Forelimb muscle (tissue), 1 donor: ENCODE measurements at regions not wholly inside any gene's neighbourhood (a gene's known extent, or its start where the extent isn't known, plus 50 kb on each side); places are given as distances from the start of the nearest gene placed in this dataset.
"Not testable (repeated sequence)": the region's sequence is repeated elsewhere in the genome, so short reads cannot be mapped to it uniquely, and the experiment has no call there.

Source experiments
- DNase-seq: peaks from one replicate; pipeline ENCODE4 v3.0.0-alpha.2; 2013; ENCODE audit warnings: low read depth

GRCh38 chr4:77306496-77306895, 149.5 kb downstream of the CCNG2 start:
- no peak for DNase-seq

DNA sequence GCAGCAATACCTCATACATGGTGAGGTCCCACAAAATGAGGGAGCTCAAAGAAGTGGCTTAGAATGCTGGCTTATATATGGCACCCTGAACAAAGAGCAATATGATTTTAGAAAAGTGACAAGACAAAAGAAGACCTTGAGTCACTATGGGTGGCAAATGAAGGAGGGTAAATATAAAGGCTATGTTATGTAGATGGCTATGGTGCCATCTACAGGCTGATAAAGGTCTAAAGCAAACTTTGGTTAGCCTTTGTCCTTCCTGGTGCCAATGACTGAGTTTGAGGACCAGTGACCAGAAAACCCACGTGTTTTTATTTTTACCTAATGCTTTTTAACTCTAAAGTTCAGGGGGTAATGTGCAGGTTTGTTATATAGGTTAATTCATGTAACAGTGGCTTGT, 151.8 kb downstream of the CCNG2 start:
- peak; percentile 4 for DNase-seq

GRCh38 chr4:77309496-77309895, 152.5 kb downstream of the CCNG2 start:
- DNase-seq, result no peak

- no peak for DNase-seq
Measured at GRCh38 chr4:77310931-77311330, 153.9 kb downstream of the CCNG2 start.

DNA sequence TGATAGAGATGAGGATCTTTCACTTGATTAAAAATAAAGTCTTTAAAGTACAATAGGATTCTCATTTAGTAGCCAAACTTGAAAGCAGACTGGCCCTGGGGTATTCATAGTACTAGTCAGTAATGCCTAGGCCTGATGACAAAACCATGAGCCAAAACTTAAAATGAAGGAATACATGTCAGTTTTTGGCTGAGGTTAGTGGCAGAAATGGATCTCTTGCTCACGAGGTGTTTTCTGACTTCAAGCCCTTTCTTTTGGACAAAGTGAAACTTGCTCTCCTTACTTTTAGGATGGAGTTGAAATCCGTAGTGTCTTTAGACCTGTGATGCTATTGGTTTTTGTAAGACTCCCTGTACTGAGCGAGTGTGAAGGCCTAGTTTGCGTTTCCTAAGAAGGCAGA, 157.7 kb downstream of the CCNG2 start:
- DNase-seq, result no peak

GRCh38 chr4:77327151-77327550, 170.1 kb downstream of the CCNG2 start:
- DNase-seq, result no peak

GRCh38 chr4:77332696-77333270, 175.8 kb downstream of the CCNG2 start:
- no peak for DNase-seq

DNA sequence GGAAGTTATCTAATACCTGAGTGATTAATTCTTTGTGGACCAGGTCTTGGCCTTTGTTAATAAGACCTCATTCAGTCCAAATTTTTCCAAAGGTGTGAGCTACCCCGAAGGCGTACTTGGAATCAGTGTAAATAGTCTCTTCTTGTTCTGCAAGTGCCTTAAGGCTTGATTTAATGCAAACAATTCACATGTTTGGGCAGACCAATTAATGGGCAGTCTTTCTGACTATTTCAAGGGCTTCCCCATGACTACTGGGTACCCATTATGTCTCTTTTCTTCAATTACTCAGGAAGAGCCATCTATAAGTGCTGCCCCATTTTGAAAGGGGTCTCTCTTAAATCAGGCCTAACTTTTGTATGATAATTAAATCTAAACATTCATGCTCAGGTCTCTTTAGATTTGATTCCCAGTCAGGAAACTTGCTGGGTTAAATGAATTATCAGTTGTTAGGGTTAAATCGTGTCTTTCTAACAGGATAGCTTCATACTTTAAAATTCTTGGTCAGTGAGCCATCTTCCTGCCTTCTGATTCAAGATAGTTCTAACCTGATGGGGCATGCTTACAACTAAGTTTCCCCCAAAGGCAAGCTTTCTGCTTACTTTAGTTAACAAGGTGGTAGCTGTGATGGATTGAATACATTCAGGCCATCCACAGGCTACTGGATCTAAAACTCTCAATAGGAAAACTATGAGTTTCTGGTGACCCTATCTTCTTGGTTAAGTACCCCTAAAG, 179.6 kb downstream of the CCNG2 start:
- no peak for DNase-seq

DNA sequence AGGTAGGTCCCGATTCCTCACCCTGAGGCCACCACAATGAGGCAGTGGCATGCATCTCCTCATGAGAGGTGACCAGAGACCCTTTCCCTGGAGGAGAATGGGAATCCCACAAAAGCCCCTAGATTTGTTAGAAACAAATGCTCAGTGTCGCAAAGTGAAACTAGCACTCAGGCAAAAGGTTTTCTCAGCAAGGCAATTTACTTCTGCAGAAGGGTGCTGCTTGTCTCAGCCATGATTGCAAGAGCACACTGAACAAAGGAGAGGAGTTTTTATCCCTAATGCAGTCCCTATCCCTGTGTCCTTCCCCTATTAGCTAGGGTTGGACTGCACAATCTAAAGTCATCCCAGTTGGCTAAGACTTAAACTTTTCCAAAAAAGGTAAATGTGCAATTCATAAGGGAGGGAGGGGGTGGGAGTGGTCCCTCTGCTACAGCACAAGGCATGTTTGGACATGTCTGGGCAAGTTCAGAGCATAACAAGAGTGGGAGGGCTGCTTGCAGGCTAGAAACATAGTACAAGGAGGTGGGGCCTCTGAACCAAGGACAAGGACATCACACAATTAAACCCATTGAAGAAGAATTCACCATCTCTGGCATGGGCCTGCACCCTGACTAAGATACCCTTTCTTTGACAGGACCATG, 185.3 kb downstream of the CCNG2 start:
- no peak for DNase-seq

DNA sequence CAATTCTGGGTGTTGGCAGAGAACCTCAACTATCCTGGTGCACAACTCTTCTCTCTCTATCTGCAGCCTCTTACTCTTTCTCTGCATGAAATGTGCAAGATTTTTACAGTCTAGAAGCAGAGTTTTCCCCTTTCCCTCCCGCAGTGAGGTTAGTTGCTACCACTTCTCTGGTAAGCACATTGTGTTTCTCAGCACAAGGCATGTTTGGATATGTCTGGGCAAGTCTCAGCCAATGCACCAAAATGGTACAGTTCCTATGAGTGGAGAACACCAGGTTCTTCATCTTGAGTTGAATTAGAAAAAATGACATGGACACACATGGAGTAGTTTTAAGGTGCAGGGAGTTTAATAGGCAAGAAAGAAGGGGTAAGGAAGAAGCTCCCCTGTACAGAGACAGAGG, 187.0 kb downstream of the CCNG2 start:
- DNase-seq, result no peak

- no peak for DNase-seq
Measured at GRCh38 chr4:77344784-77345183, 187.8 kb downstream of the CCNG2 start.

- no peak for DNase-seq
Measured at GRCh38 chr4:77347351-77347966, 190.5 kb downstream of the CCNG2 start.

DNA sequence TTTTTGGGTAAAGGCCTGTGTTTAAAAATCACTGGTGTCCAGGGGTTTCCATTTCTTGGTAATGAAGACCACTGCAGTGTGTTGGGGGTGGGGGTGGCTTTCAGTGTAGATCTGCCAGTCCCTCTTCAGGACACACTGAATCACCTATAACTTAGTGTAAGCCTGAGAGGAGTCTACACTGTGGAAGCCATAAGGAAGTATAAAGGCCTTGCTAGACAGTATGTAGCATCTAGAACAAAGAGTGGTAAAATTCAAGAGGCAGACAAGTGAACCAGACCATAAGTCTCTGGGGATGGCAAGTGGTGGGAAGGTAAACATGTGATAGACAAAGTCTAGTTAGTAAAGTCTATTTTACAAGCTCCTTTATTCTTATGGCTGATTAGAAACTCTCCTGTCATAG, 191.8 kb downstream of the CCNG2 start:
- DNase-seq, result no peak

DNA sequence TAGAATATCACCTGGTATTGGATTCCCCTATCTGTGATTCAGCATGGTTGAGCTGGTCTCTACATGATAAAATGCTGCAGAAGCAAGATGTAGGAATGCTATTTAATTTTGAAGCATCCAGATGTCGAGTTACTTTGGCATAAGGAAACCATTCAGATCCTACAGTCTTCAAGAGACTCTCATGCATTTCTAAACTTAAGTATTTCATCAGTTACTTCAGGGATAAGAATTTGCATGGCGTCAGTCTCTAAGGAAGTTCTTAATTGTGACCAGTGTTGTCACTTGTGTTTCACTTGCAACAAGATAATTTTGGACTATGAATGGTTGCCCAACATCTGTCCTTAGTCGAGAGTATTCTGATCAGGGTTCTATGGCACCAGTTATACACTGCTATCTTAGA, 192.4 kb downstream of the CCNG2 start:
- DNase-seq, result no peak

DNA sequence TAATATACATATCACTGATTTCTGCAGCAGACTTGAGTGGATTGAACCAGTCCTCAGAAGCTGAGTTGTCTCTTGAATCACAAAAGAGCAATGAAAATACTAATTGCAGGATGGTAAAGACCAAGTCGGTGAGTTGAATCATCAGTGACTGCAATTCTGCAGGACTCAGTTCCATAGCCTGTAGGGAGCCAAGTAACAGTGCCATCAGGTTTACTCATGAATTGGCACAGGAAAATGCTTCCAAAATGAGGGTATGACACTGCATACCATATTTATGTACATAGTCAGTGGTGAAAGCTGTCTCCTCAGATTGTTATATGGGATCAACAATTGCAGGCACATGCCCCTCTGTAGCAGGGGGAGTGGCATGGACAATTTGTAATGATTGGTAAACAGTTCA, 192.8 kb downstream of the CCNG2 start:
- no peak for DNase-seq

- no peak for DNase-seq
Measured at GRCh38 chr4:77352192-77352591, 195.2 kb downstream of the CCNG2 start.

GRCh38 chr4:77353724-77354315, 196.8 kb downstream of the CCNG2 start:
- DNase-seq, result not testable (repeated sequence)

GRCh38 chr4:77354550-77354949, 197.5 kb downstream of the CCNG2 start:
- DNase-seq, result no peak

GRCh38 chr4:77355731-77356130, 198.7 kb downstream of the CCNG2 start:
- DNase-seq, result no peak

DNA sequence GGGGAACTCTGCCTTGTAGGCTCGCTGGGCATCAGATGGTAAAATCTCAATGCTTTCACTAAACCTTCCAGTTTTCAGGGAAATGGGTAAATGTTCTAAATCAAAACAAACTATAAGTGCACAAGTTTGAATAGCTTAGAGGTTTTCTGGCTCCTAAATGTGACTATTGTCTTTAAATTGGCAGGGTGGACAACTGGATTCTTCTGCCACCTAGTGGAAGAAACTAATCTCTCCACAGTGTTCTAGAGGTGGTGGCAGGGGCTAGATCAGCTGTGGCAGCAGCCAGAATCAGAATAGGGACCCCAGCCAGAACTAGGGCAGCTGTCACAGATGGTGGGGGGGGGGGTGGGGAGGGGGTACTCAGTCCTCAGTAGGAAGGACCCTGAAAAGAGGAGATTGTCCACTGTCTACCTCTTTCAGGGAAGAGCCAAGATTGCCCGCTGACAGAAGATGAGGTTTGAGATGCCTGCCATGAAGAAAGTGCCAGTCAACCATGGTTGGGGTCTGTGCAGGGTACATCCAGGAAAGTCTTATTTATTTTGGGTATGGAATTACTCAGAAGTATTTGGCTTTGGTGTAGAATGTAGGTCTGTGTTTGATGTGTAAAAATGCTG, 201.4 kb downstream of the CCNG2 start:
- peak; percentile 29 for DNase-seq

DNA sequence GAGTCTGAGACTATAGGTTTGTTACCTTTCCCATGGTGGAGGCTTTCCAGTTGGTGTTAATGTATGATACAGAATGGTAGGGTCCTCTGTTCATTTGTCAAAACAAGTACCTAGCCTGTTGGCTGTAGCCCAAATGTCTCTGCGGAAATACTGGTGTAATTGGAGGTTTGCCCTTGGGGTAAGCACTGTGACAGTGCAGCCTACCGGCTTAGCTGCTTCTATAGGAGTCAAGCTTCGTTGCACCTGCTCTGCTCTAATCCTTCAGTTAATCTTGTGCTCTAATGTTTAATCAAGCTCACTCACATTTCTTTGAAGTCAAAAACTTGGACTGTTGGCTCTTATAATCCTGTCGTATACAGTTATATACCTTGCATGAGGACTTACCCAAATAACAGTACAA, 203.4 kb downstream of the CCNG2 start:
- DNase-seq, result no peak

GRCh38 chr4:77366876-77367275, 209.9 kb downstream of the CCNG2 start:
- DNase-seq, result not testable (repeated sequence)
